CD4-positive, alpha-beta T cell treated with Interleukin-1 beta for 1 hour (primary cell): ENCODE measurements at regions not wholly inside any gene's neighbourhood (a gene's known extent, or its start where the extent isn't known, plus 50 kb on each side); places are given as distances from the start of the nearest gene placed in this dataset.

Experiments used
- DNase-seq, 2 donors: peaks; one replicate each; pipeline ENCODE4 v3.0.0-alpha.2; 2020 to 2022

DNA sequence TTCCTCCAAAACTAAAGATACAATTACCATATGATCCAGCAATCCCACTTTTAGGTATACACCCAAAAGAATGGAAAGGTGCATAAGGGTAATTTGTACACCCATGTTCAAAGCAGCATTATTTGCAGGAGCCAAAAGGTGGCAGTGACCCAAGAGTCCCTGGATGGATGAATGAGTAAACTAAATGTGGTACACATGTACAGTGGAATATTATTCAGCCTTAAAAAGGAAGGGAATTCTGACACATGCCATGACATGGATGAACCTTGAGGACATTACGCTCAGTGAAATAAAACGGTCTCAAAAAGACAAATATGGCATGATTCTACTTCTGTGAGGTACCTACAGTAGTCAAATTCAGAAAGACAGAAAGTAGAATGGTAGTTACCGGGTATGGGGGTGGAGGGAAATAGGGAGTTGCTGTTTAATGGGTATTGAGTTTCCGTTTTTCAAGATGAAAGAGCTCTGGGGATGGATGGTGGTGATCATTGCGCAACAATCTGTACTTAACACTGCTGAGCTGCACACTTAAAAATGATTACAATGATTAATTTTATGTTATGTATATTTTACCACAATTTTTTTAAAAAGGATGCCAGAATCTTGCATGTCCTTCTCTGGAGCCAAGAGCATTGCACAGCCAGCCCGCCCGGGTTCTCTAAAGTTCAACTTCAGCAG lies 518.9 kb upstream of the JARID2 start:
- no peak for DNase-seq

DNA sequence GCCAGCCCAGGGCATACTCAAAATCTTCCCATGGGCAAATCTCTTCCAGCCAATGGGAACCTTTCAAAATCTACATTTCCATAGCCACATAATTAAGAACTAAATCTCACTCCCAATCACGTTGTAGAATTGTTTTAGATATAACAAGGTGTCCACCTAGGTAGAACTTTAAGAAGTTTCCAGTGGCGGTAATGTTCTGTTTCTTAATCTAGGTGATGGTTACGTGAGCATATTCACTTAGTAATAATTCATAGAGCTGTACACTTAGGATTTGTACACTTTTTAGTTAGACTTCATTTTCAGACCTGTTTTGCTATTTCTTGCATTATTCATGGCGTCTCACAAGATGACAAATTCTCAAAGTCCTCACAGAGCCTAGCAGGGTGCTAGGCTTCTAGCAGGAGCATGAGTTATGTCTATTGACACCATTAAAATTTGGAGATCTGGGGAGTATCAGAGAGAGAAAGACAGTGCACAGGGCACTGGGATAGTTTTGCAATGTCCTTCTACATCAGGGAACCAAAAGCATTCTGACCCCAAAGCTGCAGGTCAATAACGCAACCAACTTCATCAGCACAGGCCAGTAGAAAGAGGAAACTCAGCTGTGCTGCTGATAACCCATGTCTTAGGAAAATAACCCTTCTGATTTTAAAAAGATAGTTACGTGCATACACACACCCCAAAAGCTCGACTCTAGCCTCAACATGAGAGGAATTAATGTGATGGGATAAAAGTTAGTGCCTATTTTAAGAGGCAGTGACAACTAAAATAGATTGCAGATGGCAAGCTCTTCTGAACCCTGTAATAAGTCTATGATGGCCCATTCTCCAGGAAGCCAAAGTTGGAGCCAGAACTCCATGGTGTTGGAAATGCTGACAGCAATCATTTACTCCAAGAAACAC lies 518.1 kb upstream of the JARID2 start:
- peak in 1 of 2 donors; percentile 62 for DNase-seq

DNA sequence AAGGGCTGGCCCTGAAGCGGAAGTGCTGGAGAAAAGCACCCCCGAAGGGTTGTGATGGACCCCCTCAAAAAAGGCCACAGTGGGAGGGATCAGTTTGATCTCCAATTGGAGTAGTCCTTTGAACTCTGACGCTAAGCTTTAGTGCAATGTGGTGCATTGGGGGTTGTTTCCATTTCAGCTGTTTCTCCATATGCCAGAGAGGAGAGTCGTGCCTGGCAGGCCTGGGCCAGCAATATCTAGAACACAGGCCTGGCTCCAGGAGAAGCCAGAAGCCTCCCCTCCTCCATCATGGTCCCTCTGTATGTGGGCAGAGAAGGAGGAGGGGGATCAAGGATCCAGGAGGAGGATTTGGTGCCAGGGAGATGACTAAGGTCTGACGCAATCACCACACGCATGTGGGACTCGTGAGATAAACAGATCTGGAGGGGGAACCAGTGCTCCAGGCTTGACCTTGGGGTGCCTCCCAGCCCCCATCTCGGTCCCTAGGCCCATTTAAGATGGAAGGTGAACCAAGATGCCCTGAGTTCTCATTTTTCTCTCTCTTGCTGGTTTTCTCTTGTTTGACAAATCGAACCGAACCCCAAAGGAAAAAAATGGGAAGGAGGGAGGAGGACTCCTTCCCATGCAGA lies 517.4 kb upstream of the JARID2 start:
- peak in 1 of 2 donors; percentile 75 for DNase-seq

DNA sequence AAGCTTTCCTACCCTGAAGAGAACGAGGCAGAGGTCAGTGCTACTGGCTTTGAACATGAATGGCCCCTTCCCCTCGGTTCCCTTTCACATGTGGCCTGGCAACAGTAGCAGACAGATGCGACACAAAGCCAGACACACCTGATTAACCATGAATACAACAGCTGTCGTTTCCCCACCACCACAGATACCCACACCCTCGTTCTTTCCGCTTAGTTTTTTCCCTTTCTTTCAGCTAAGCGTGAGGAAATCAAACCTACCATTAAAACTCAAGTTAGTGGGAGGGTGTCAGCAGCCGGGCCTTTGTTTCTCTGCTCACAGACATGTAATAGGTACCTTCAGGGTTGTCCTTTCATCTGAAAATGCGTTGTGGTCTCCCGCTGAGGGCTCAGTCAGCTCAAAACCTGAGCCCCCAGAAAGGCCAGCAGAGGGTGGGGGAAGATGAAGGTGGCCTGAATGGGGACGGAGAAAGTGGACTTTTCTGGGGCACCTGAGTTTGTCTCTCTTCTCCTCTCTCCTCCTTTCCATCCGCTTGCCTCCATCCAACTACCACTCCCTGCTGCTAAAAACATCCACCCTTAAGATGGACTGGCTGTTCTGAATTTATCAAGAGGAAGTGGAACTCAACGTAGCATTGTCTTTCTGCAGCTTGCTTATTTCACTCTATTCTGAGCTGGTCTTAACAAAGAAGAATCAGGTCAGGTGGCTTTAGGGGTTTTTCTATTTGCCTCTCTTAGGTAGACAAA lies 516.6 kb upstream of the JARID2 start:
- DNase-seq = peak in 1 of 2 donors; percentile 56

DNA sequence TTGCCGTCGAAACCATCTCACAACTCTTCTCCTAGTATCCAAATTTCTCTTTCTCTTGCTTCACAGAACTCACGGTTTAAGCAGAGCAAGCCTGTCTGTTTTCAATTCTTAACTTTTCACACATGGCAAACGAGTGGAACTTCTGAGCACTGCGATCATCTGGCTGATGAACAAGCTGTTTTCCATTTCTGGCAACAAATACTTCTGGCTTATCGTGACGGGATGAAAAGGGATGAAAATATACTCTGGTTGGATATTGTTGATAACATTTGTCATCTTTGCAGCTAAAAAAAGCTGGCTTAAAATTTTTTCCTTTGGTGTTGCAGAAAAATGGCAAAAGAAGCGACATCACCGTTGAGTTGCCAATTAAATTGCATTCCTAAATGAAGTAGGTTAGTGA lies 515.2 kb upstream of the JARID2 start:
- no peak for DNase-seq

DNA sequence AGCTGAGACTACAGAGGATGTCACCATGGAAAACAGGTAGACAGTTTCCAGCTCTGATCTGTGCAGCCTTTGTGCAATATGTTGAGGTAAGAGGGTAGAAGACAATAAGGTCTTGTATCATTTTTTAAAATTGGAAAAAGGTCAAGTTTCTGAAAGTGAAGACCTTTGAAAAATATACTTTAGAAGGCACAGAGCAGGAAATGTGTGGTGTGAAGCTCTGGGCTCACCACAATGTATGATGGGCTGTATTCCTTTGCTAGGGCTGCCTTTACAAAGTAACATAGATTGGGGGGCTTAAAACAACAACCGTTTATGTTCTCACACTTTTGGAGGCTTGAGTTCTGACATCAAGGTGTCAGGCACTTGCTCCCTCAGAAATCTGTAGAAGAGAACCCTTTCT lies 514.3 kb upstream of the JARID2 start:
- no peak for DNase-seq

DNA sequence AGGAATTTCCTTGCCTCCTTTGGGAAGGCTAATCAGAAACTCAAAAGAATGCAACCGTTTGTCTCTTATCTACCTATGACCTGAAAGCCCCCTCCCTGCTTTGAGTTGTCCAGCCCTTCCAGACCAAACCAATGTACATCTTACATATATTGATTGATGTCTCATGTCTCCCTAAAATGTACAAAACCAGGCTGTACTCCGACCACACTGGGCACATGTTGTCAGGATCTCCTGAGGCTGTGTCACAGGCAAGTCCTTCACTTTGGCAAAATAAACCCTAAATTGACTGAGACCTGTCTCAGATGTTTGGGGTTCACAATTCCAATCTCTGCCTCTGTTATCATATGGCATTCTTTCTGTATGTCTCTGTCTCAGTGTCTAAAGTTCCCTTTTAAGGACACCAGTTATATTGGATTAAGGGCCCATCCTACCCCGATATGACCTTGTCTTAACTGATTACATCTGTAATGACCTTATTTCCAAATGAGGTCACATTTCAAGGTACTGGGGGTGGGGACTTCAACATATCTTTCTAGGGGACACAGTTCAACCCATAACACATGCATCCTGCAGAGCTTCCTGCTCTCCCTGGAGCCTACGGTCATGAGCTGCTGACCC lies 513.5 kb upstream of the JARID2 start:
- DNase-seq = no peak

DNA sequence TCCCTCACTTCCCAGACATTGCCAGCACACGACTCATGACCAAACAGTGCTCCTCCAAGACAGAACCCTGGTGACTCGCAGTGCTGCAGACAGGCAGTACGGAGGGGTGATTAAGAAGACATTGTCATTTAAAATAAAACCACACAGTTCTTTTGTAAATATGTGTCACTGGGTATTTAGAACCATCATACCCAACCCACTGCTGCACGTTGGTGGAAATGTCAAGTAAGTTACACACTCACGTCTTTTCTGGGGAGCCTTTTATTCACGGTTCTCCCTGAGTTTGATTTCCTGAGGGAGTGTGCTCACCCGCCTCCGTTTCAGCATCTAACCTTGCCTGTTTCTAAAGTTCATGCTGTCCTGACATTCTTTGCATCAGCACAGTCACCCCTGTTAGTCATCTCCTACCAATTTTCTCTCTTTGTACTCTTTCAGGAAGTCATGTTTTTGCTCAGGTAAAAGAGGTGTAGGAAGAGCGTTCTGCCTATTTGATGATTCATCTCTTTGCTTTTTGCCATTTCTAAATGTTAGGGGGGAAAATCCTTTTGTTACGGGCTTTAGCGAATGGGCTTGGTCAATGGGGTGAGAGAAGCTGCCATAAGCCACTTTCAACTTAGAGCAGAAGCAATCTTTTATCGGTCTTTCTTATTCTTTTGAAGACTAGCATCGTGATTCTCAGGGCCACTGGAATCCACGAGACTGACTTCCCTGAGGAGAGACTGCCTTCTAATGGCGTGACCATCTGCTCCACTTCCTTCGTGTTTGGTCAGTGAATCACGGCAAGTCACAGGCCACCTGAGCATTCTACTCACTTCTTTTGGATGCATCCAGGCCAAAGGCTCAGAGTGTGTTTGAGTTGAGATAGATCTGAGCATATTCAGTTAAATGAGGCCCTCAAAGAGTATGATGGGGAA lies 512.8 kb upstream of the JARID2 start:
- DNase-seq = peak in 1 of 2 donors; percentile 57

DNA sequence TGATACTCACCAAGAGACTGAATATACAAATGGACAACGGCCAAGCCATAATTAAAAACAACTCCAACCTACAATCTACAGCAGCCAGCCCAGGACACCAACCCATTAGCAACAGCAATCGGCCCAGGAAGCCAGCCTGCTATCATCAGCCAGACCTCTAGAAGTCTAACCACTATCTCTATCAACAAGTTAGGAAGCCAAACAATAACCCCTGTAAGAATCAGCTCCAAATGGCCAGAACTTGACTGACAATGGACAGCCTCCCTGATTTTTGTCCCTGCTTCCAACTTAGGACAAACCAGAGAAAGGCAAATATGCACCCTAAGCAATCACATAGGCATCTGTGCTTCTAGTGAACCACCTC lies 511.8 kb upstream of the JARID2 start:
- DNase-seq = no peak

DNA sequence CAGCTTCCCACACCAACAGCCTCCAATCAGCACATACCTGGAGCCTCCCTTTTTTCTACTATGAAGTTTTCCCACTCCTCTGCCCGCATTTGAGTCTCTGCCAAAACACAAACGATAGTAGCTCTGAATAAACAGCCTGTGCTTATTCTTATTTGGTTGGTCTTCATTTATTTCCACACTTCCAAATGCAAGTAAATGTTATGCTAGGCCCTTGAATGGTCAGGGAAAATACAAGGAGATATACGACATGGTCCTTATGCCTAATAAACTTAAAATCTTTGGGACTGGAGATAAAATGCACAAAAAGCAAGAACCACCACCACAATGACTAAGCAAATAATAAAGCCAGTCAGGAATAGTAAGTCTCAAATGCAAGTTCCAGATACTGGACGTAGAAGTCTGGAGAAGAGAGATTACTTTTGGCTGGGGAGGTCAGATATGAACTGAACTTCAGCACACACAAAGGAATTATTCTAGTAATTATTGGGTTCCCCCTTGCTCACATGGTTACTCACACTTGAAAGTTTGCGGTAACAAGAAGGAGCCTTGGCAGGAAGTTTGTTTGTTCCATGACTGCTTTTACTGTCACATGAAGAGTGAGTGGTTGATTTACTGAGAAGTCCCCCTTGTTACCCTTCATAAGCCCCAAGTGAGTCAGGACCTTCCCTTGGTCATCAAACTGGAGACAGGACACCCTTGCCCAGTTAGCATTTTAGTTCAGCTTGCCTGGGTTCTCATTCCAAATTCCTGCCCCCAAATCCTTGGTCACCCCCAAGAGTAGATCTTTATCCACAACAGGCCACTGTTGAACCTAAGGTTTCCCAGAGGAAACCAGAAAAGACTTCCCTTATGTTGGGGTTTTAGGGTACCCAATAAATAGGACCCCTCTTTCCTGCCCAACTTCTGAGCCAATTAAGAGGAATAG lies 511.2 kb upstream of the JARID2 start:
- DNase-seq = peak; percentile 44 to 70

DNA sequence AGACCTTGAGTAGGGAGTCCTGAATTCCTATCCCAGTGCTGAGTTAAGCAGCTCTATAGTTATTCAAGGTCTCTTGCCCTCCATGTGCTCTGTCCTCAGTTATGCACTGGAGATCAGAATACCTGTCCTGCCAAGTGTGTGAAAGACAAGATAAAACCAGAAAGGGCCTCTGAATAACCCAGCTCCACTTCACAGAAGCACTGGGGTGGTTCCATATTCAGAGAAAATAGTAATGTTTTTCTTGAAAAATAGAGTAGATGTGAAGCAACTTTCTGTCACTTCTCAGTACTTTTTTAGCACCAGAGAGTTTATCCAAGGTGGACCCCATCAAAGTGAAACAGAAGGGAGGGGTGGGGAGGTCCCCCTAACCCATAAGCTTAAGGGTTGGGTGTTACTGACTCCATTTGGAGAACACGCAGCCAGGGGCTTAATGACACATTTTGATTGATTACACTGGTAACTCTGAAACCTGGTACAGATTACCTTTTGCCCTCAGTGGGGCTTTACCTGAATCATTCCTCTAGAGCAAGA lies 509.8 kb upstream of the JARID2 start:
- no peak for DNase-seq

DNA sequence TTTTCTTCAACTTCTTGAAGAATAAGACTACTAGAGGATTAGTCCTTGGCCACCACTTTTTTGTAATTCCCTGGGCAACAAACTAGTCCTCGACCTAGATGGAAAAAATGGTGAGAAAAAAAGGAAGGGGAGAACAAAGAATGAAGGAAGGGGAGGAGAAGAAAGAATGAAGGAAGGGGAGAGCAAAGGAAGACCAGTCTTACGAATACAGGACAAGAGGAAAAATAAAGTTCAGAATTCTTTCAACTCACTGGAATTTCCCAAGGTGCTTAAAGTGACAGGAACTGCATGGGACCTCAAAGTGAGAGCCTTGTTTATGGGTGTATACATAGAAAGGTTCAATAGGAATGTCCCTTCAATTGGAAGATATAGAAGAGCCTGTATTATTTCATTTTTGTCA lies 509.3 kb upstream of the JARID2 start:
- DNase-seq = no peak

DNA sequence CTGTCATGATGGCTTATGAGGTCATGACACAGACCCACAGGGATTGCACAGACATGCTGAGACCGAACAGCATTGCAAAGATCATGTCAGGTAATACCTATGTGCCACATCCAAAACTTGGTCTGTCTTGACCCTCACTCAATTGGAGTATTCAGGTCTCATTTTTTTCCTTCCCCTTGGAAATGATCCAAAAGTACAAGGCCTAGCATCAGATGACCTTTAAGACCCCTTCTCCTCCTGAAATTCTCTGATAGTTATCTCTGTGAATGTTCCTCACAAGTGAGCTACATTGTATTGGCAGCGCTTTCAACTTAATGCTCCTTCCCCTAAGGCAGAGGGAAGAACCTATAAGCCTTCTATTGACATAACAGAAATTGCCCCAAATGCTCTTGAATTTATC lies 507.4 kb upstream of the JARID2 start:
- no peak for DNase-seq

DNA sequence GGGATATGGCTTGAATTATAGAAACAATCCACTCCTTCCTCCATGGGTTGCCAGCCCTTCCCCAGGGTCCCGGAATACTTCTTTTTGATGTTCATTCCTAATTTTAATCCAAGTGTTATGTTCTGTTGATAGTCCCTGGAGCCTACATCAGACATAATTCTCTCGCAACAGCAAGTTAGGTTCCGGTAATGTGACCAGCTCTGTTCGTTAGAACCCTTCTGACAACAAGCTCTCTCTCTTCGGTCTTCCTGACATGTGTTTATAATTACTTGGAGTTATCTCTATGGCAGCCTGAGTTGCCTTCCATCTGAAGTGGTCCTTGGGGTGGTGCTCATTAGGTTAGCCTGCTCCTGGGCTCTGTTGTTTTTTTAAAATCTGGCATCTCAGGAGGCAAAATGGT lies 506.9 kb upstream of the JARID2 start:
- DNase-seq = peak in 1 of 2 donors; percentile 30

DNA sequence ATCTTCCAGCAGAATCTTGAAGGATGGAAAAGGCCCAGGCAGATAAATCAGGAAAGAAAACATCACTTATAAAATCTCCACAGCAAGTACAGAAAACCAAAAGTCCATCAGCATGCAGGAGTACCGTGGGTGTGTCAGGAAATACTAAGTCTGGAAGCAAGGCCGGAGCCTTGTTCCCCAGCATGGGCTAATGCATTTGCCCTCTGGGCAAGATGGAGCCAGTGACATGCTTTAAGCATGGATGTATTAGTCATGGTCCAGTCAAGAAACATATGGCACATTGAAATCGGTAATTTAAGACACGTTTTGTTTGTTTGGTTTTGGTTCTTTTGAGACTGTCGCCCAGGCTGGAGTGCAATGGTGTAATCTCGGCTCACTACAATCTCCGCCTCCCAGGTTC lies 506.0 kb upstream of the JARID2 start:
- DNase-seq = no peak

DNA sequence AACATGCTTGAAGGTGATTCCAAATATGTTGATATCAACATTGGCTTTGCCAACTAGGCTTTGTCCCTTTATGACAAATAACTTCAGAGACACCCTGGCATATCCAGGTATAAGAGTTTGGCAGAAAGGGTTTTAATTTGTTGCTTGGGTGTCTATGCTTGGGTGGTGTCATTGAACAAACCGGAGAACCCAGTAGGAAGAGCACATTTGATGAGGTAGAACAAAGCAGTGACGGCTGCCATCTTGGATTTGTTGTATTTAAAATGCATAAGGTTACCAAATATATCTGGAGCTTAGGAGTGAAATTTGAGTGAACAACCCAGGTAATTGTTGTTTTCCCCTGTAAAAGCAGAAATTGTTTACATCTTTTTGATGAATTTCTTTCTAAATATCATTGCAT lies 503.7 kb upstream of the JARID2 start:
- DNase-seq = no peak

DNA sequence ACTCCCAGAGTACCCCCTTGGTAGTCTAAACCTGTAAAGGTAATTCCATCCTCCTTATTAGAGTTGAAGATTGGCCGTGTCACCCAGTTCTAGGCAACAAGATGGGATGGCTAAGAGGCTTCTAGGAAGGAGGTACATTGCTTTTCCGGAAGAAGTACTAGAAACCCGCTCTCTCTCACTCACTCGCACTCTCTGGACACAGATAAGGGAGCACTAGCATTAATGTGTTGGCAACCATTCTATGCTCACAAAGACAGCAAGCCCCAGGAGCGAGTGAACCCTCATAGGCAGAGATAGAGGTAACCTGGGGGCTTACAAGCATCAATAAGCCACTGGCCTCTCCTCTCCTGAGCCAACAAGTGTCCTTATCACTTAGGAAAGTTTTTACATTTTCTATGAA lies 503.2 kb upstream of the JARID2 start:
- no peak for DNase-seq

DNA sequence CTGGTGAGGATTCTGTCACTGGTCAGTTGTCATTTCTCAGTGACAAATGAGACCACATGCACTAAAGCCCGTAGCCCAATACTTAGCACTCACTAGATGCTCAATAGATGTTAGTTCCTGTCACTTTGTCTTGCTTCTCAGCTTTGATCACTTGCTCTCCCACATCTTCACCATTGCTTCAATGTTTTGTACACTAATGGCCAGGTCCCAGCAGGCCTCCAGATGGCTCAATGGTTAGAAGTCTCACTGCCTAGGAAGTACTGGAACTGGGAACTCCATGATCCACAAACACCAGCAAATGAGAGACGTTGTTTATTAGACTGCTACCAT lies 502.8 kb upstream of the JARID2 start:
- DNase-seq = no peak

DNA sequence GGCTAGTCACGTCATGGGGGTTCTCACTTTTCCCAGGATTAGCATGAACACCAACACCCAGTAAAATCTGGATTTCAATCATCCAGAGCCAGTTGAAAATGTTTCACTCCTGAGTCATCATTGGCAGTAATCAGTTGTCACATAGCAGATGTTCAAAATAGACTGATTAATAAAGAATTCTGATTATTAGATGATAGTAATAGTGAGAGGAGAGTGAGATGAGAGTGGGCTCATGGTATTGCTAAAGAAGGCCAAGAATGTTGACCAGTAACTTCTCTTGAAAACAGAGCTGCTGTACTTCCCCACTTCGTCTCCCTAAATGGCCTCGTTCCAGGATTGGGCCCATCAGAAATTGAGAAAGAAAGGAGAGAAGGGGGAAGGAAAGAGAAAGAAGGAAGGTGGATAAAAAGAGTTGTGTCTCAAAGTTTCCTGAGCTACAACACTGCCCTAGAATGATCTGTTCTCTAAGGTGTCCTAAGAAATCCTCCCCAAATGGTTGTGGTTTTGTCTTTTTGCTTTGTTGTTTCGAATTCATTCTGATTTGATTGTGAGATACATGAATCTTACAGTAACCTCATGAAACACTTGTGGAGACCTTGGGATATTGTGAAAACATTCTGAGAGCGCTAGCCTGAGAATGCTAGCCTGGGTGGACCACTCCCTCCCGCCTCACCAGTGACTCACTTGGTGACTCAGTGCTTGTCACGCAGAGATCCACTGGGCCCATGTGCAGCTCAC lies 502.2 kb upstream of the JARID2 start:
- peak; percentile 25 to 82 for DNase-seq

DNA sequence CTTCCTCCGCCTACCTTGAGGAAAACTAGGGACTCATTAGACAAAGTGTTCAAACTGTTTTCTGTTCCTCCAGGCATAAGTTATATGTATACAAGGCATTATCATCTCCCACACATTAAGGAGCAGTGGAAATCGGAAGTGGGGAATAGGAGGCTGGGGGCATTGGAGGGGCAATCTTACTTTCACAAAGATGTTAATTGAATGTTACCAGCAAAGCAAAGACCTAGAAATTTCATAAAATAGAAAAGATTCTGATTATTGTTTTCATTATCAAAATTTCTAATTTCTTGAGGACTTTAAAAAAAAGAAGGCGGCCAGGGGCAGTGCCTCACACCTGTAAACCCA lies 501.7 kb upstream of the JARID2 start:
- DNase-seq = no peak
